ENCODE measurements at regions not wholly inside any gene's neighbourhood (a gene's known extent, or its start where the extent isn't known, plus 50 kb on each side); places are given as distances from the start of the nearest gene placed in this dataset.

GRCh38 chr20:39328347-39328746 lies 366.2 kb downstream of the DHX35 start:
- intact Hi-C loops (cut with DNase I), result no loop called here
- no peak for DNase-seq

DNA sequence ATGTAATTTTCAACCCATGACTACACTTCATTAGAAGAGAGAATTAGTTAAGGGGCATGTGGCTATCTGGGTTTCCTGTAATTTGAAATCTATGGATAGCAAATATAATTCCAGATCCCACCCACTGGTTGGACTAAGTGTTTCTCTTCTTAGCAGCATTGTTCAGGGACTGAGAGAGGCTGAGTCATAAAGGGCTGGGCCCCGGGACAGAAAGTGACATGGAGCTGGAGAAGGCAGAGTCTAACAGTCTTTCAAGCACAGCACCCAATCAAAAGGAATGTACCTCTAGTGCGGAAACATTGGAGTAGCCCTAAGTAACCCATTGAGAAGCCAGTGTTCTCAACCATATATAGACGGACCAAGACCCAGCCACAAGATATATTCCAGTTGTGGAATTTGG lies 363.9 kb downstream of the DHX35 start:
- no peaks in the 10 kb centered on the region for H3K4me1 ChIP-seq
- H3K27me3 ChIP-seq, result no peaks in the 10 kb centered on the region
- no peak overlapping the region for H3K4me3 ChIP-seq
- 59 to 82% methylated on average over 3 of the region's 3 CpGs for WGBS, 2 donors
- intact Hi-C loops (cut with DNase I), result no loop called here
- H3K27ac ChIP-seq, result no peak overlapping the region
- no peaks in the 10 kb centered on the region for H3K9me3 ChIP-seq
- DNase-seq, result no peak
- no peak for TF ChIP-seq EP300 (IDR thresholded peaks at IDR 0.05)
- no peak for TF ChIP-seq POLR2AphosphoS5 (IDR thresholded peaks at IDR 0.05)
- TF ChIP-seq CTCF (IDR thresholded peaks at IDR 0.05), result no peak
- no peak for TF ChIP-seq POLR2A (IDR thresholded peaks at IDR 0.05)
- H3K36me3 ChIP-seq, result no peaks in the 10 kb centered on the region

More at GRCh38 chr20:39328347-39328746, 366.2 kb downstream of the DHX35 start:
- WGBS, 2 donors, result 79 to 80% methylated on average over 4 of the region's 4 CpGs
- TF ChIP-seq POLR2A (IDR thresholded peaks at IDR 0.05), result no peak
- TF ChIP-seq CTCF (IDR thresholded peaks at IDR 0.05), result no peak
- no peak for TF ChIP-seq POLR2AphosphoS5 (IDR thresholded peaks at IDR 0.05)
- no peak for TF ChIP-seq EP300 (IDR thresholded peaks at IDR 0.05)
- H3K27ac ChIP-seq, result no peak overlapping the region
- H3K9me3 ChIP-seq, result no peaks in the 10 kb centered on the region
- no peak overlapping the region for H3K4me3 ChIP-seq
- H3K27me3 ChIP-seq, result no peaks in the 10 kb centered on the region
- H3K36me3 ChIP-seq, result no peaks in the 10 kb centered on the region
- no peaks in the 10 kb centered on the region for H3K4me1 ChIP-seq

- Histone ChIP-seq H3K9me3 (no peaks in the 10 kb centered on the region), H3K4me3 (no peak overlapping the region), H3K27ac (no peak overlapping the region), H3K27me3 (no peaks in the 10 kb centered on the region), H3K36me3 (no peaks in the 10 kb centered on the region), H3K4me1 (no peaks in the 10 kb centered on the region)
- TF ChIP-seq POLR2A (IDR thresholded peaks at IDR 0.05) (no peak), POLR2AphosphoS5 (IDR thresholded peaks at IDR 0.05) (no peak), EP300 (IDR thresholded peaks at IDR 0.05) (no peak), CTCF (IDR thresholded peaks at IDR 0.05) (no peak)
- WGBS, 2 donors, result 44 to 46% methylated on average over 2 of the region's 2 CpGs
- no peak for DNase-seq
- intact Hi-C loops (cut with DNase I), result no loop called here
Measured at GRCh38 chr20:39318911-39319310, 356.8 kb downstream of the DHX35 start.

GRCh38 chr20:39312676-39313075 lies 350.5 kb downstream of the DHX35 start:
- H3K27me3 ChIP-seq, result no peaks in the 10 kb centered on the region
- no peaks in the 10 kb centered on the region for H3K36me3 ChIP-seq
- intact Hi-C loops (cut with DNase I), result no loop called here
- H3K4me3 ChIP-seq, result no peak overlapping the region
- H3K9me3 ChIP-seq, result peaks cover 0 to 4% (median 0%) of the 10 kb centered on the region in 4 donors
- TF ChIP-seq POLR2A (IDR thresholded peaks at IDR 0.05) (no peak), POLR2AphosphoS5 (IDR thresholded peaks at IDR 0.05) (no peak), EP300 (IDR thresholded peaks at IDR 0.05) (no peak), CTCF (IDR thresholded peaks at IDR 0.05) (no peak)
- H3K27ac ChIP-seq, result no peak overlapping the region
- peaks cover 0 to 9% (median 2%) of the 10 kb centered on the region in 4 donors for H3K4me1 ChIP-seq
- DNase-seq, result no peak

DNA sequence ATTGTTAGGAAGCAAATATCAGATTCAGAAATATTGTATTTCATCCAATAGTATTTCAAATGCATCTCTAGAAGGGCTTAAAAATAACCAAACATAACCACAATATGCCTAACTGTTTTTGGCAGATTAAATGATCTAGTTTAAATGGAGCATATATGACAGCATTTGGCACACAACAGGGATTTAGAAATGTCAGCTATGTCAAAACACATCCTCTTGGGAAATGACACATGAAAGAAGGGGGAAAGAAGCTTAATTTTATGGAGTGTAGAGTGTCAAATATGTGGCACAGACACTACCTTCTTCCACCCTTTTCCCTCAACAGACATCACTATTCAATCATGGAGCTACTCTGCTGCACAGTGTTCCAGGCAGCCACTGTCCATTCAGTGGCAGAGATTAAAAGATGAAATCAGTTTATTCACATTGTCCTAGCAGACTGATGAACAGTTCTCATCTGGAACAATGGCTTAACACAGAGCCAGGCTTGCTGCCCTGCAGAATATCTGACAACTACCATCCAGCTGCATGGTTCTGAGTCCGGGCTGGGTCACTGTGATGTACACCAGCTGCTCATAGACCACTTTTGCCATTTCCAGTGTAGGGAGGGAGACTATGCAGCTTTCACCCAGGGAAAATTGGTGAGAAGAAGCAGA lies 349.8 kb downstream of the DHX35 start:
- Histone ChIP-seq H3K27me3 (no peaks in the 10 kb centered on the region), H3K4me3 (no peak overlapping the region), H3K4me1 (peaks cover 0 to 9% (median 2%) of the 10 kb centered on the region in 4 donors), H3K9me3 (peaks cover 0 to 4% (median 0%) of the 10 kb centered on the region in 4 donors), H3K27ac (no peak overlapping the region), H3K36me3 (no peaks in the 10 kb centered on the region)
- intact Hi-C loops (cut with DNase I), result no loop called here
- DNase-seq, result no peak
- WGBS, 2 donors, result 77% methylated on average over 1 of the region's 1 CpG
- TF ChIP-seq POLR2A (IDR thresholded peaks at IDR 0.05) (no peak), POLR2AphosphoS5 (IDR thresholded peaks at IDR 0.05) (no peak), CTCF (IDR thresholded peaks at IDR 0.05) (no peak), EP300 (IDR thresholded peaks at IDR 0.05) (no peak)

All from sigmoid colon (tissue), 6 donors.